Activated B cell treated with CpG ODN at 0.5 μM for 24 hours (primary cell): ENCODE measurements at regions not wholly inside any gene's neighbourhood (a gene's known extent, or its start where the extent isn't known, plus 50 kb on each side); places are given as distances from the start of the nearest gene placed in this dataset.
A peak's percentile ranks its signal among the peaks of the same experiment; 100 is the strongest.

Experiments
- ATAC-seq: fragments of 200-7000 bp; cut with Tn5 transposase; one replicate; pipeline ENCODE4 v1.10.0; 2021; ENCODE audit warnings: low read depth, mild to moderate bottlenecking, moderate library complexity
- CTCF ChIA-PET: fragments of 350-600 bp; sonication (Branson Sonifier 250); formaldehyde crosslinking; loops from one replicate; lab custom pipeline; 2021; ENCODE audit warnings: antibody characterized with exemption; lab: Charles Lee
- POLR2A ChIA-PET: fragments of 350-600 bp; sonication (Branson Sonifier 250); formaldehyde crosslinking; loops from one replicate; lab custom pipeline; 2021; ENCODE audit warnings: antibody characterized with exemption; lab: Charles Lee
- DNase-seq: peaks from one replicate; pipeline ENCODE4 v3.0.0; 2022
- H3K27ac Mint-ChIP-seq: one replicate; pipeline ENCODE4 v1.8.0; 2020; ENCODE audit warnings: mixed read lengths
- H3K27me3 Mint-ChIP-seq: one replicate; pipeline ENCODE4 v1.8.0; 2021; ENCODE audit warnings: mixed read lengths
- H3K36me3 Mint-ChIP-seq: one replicate; pipeline ENCODE4 v1.8.0; 2021; ENCODE audit warnings: low read depth, mixed read lengths
- H3K4me1 Mint-ChIP-seq: one replicate; pipeline ENCODE4 v1.8.0; 2021; ENCODE audit warnings: mixed read lengths
- H3K4me3 Mint-ChIP-seq: one replicate; pipeline ENCODE4 v1.8.0; 2020; ENCODE audit warnings: mild to moderate bottlenecking, mixed read lengths
- H3K9me3 Mint-ChIP-seq: one replicate; pipeline ENCODE4 v1.8.0; 2020; ENCODE audit warnings: mixed read lengths
- intact Hi-C: fragments of 100-400 bp; cut with micrococcal nuclease; formaldehyde crosslinking; loops from one replicate; pipeline ENCODE4 v1.15.1; 2024
- TF ChIP-seq, protein P1 (sequence below): fragments of 200-600 bp; IDR thresholded peaks from one replicate; pipeline ENCODE4 v1.8.0; 2022; ENCODE audit warnings: antibody characterized with exemption, mild to moderate bottlenecking

DNA sequence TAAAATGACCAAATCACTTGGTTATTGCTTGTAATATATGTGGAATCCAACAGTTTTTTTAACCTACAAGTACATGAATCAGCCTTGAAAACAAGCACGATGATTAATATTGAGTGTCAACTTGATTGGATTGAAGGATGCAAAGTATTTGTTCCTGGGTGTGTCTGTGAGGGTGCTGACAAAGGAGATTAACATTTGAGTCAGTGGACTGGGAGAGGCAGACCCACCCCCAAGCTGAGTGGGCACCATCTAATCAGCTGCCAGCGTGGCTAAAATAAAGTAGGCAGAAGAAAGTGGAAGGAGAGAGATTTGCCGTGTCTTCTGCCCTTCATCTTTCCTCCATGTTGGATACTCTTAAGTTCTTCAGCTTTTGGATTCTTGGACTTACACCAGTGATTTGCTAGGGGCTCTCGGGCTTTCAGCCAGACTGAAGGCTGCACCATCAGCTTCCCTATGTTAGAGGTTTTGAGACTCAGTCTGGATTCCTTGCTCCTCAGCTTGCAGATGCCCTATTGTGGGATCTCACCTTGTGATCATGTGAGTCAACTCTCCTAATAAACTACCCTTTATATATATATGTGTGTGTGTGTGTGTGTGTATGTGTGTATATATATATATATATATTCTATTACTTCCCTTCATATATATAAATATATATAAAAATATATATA, 118.4 kb upstream of the WDR11 start:
- no peaks in the 10 kb centered on the region for H3K9me3 Mint-ChIP-seq
- TF ChIP-seq, protein P1, sequence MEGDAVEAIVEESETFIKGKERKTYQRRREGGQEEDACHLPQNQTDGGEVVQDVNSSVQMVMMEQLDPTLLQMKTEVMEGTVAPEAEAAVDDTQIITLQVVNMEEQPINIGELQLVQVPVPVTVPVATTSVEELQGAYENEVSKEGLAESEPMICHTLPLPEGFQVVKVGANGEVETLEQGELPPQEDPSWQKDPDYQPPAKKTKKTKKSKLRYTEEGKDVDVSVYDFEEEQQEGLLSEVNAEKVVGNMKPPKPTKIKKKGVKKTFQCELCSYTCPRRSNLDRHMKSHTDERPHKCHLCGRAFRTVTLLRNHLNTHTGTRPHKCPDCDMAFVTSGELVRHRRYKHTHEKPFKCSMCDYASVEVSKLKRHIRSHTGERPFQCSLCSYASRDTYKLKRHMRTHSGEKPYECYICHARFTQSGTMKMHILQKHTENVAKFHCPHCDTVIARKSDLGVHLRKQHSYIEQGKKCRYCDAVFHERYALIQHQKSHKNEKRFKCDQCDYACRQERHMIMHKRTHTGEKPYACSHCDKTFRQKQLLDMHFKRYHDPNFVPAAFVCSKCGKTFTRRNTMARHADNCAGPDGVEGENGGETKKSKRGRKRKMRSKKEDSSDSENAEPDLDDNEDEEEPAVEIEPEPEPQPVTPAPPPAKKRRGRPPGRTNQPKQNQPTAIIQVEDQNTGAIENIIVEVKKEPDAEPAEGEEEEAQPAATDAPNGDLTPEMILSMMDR = no peak
- DNase-seq = no peak
- no peaks in the 10 kb centered on the region for H3K4me1 Mint-ChIP-seq
- no peaks in the 10 kb centered on the region for H3K36me3 Mint-ChIP-seq
- ATAC-seq = no peak
- POLR2A ChIA-PET = no interaction called here
- peaks cover 17% of the 10 kb centered on the region for H3K27me3 Mint-ChIP-seq
- no peak overlapping the region for H3K4me3 Mint-ChIP-seq
- CTCF ChIA-PET = no interaction called here
- intact Hi-C loops = no loop called here
- H3K27ac Mint-ChIP-seq = no peak overlapping the region

GRCh38 chr10:120734483-120735078, 116.6 kb upstream of the WDR11 start:
- no peak overlapping the region for H3K27ac Mint-ChIP-seq
- ATAC-seq = no peak

DNA sequence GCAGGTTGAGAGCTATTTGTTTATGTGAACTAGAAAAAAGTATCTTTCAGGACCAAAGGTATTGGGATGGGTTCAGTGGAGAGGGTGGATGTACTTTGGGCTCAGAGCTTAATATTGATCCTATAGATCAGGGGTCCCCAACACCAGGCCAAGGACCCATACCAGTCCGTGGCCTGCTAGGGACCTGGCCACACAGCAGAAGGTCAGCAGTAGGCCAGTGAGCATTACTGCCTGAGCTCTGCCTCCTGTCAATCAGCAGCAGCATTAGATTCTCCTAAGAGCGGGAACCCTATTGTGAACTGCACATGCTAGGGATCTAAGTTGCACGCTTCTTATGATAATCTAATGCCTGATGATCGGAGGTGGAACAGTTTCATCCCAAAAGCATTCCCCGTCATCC, 115.8 kb upstream of the WDR11 start:
- ChIA-PET CTCF (interaction anchor here (1.2 to 2.1 kb wide), 2 partner anchors 10 to 23 kb away, joined by 3 to 9 read pairs; no protein-coding TSS in a partner anchor), POLR2A (no interaction called here)
- H3K9me3 Mint-ChIP-seq = no peaks in the 10 kb centered on the region
- no peaks in the 10 kb centered on the region for H3K36me3 Mint-ChIP-seq
- no peak overlapping the region for H3K4me3 Mint-ChIP-seq
- no peak for DNase-seq
- no peaks in the 10 kb centered on the region for H3K4me1 Mint-ChIP-seq
- H3K27me3 Mint-ChIP-seq = peaks cover 17% of the 10 kb centered on the region
- ATAC-seq = no peak
- TF ChIP-seq, protein P1 = no peak
- no peak overlapping the region for H3K27ac Mint-ChIP-seq
- intact Hi-C loops = loop anchor here (5.0 kb wide), 1 partner anchor 313 kb away; no protein-coding TSS in a partner anchor

More at GRCh38 chr10:120734483-120735078, 116.6 kb upstream of the WDR11 start:
- no peaks in the 10 kb centered on the region for H3K36me3 Mint-ChIP-seq
- DNase-seq = no peak
- no peak overlapping the region for H3K4me3 Mint-ChIP-seq
- ChIA-PET CTCF (interaction anchor here (1.2 to 2.1 kb wide), 2 partner anchors 9 to 24 kb away, joined by 3 to 9 read pairs; no protein-coding TSS in a partner anchor), POLR2A (no interaction called here)
- peaks cover 17% of the 10 kb centered on the region for H3K27me3 Mint-ChIP-seq
- H3K9me3 Mint-ChIP-seq = no peaks in the 10 kb centered on the region
- H3K4me1 Mint-ChIP-seq = no peaks in the 10 kb centered on the region
- intact Hi-C loops = loop anchor here (5.0 kb wide), 1 partner anchor 312 kb away; no protein-coding TSS in a partner anchor
- TF ChIP-seq, protein P1 = no peak

- H3K4me3 Mint-ChIP-seq = no peak overlapping the region
- no peaks in the 10 kb centered on the region for H3K4me1 Mint-ChIP-seq
- POLR2A ChIA-PET = no interaction called here
- H3K27me3 Mint-ChIP-seq = peaks cover 17% of the 10 kb centered on the region
- no peaks in the 10 kb centered on the region for H3K36me3 Mint-ChIP-seq
- no peaks in the 10 kb centered on the region for H3K9me3 Mint-ChIP-seq
- no peak for DNase-seq
- no peak overlapping the region for H3K27ac Mint-ChIP-seq
- intact Hi-C loops = loop anchor here (5.0 kb wide), 1 partner anchor 314 kb away; no protein-coding TSS in a partner anchor
- ATAC-seq = no peak
- TF ChIP-seq, protein P1 = peak; percentile 40
- CTCF ChIA-PET = interaction anchor here (2.1 kb wide), 1 partner anchor 11 kb away, joined by 9 read pairs; no protein-coding TSS in a partner anchor
Observed at GRCh38 chr10:120735773-120736371, 115.3 kb upstream of the WDR11 start.

- no peak for ATAC-seq
- ChIA-PET POLR2A (no interaction called here), CTCF (interaction anchor here (2.1 kb wide), 1 partner anchor 11 kb away, joined by 9 read pairs; no protein-coding TSS in a partner anchor)
- intact Hi-C loops = loop anchor here (5.0 kb wide), 1 partner anchor 314 kb away; no protein-coding TSS in a partner anchor
- TF ChIP-seq, protein P1 = no peak
- H3K4me1 Mint-ChIP-seq = no peaks in the 10 kb centered on the region
- DNase-seq = no peak
- H3K27me3 Mint-ChIP-seq = peaks cover 15% of the 10 kb centered on the region
- H3K36me3 Mint-ChIP-seq = no peaks in the 10 kb centered on the region
- H3K27ac Mint-ChIP-seq = no peak overlapping the region
- no peak overlapping the region for H3K4me3 Mint-ChIP-seq
- H3K9me3 Mint-ChIP-seq = no peaks in the 10 kb centered on the region
Observed at GRCh38 chr10:120736377-120736776, 114.8 kb upstream of the WDR11 start.
